ENCODE measurements at regions not wholly inside any gene's neighbourhood (a gene's known extent, or its start where the extent isn't known, plus 50 kb on each side); places are given as distances from the start of the nearest gene placed in this dataset.

GRCh38 chr20:34177052-34177451 lies 64.2 kb upstream of the ASIP start:
- Histone ChIP-seq H4K20me1 (ENCODE audit: control insufficient read depth, insufficient read depth) (no peaks in the 10 kb centered on the region), H3K4me1 (ENCODE audit: control insufficient read depth, insufficient read depth, low read length) (no peaks in the 10 kb centered on the region), H3K4me3 (no peak overlapping the region), H3K36me3 (ENCODE audit: control insufficient read depth in 2 of 2, insufficient read depth in 2 of 2, low read length in 1 of 2) (no peaks in the 10 kb centered on the region), H3K4me2 (ENCODE audit: control insufficient read depth, insufficient read depth) (no peak overlapping the region), H3K27ac (ENCODE audit: control insufficient read depth, insufficient read depth) (no peak overlapping the region), H3K79me2 (ENCODE audit: control insufficient read depth, insufficient read depth, low read length) (no peaks in the 10 kb centered on the region), H3K27me3 (replicated peaks in 1 of 2; ENCODE audit: control insufficient read depth in 2 of 2, insufficient read depth in 2 of 2, low read length in 1 of 2) (no peaks in the 10 kb centered on the region; a peak in 1 of 4 replicates), H2AFZ (ENCODE audit: control insufficient read depth, low read depth, low read length) (no peak overlapping the region), H3K9ac (ENCODE audit: control insufficient read depth, insufficient read depth, low read length) (no peak overlapping the region), H3K9me3 (replicated peaks; ENCODE audit: control insufficient read depth, insufficient read depth, low read length) (no peaks in the 10 kb centered on the region)
- BruUV-seq (replicated peaks) = no TSS peak
- intact Hi-C loops (cut with micrococcal nuclease; ENCODE audit: unreplicated experiment) (no loop called here), in situ Hi-C loops (cut with MboI) (no loop called here)
- POLR2A ChIA-PET = no interaction called here
- no peak for ATAC-seq
- CTCF ChIA-PET = interaction anchor here (0.5 kb wide), 1 partner anchor 82 kb away, joined by 3 read pairs; no protein-coding TSS in a partner anchor
- DNase-seq (ENCODE audit: low read depth, low spot score) = no peak
- RAD21 ChIA-PET (ENCODE audit: unreplicated experiment) = no interaction called here
- SMC1A ChIA-PET (ENCODE audit: uncharacterized antibody, unreplicated experiment) = interaction anchor here (1.3 kb wide), 1 partner anchor 9 kb away, joined by 5 read pairs; no protein-coding TSS in a partner anchor
- no peak for FAIRE-seq
- 29% methylated on average over 3 of the region's 3 CpGs for WGBS (ENCODE audit: insufficient coverage, insufficient replicate concordance, low lambda C conversion rate, missing lambda C conversion rate)
- TF ChIP-seq TBL1XR1 (IDR thresholded peaks at IDR 0.05; ENCODE audit: low read depth, low read length) = no peak
- no peak for TF ChIP-seq SKIL (IDR thresholded peaks at IDR 0.05; ENCODE audit: low read depth, poor library complexity, severe bottlenecking)
- no peak for TF ChIP-seq MTA2 (IDR thresholded peaks at IDR 0.05; ENCODE audit: low read depth)
- TF ChIP-seq POLR2AphosphoS2 (IDR thresholded peaks at IDR 0.05; ENCODE audit: low read depth, low read length) = no peak
- TF ChIP-seq ELK1 (IDR thresholded peaks at IDR 0.05; ENCODE audit: low read depth, low read length) = no peak
- TF ChIP-seq, protein P1, sequence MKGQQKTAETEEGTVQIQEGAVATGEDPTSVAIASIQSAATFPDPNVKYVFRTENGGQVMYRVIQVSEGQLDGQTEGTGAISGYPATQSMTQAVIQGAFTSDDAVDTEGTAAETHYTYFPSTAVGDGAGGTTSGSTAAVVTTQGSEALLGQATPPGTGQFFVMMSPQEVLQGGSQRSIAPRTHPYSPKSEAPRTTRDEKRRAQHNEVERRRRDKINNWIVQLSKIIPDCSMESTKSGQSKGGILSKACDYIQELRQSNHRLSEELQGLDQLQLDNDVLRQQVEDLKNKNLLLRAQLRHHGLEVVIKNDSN (IDR thresholded peaks at IDR 0.05; ENCODE audit: borderline replicate concordance, extremely low read length, insufficient read depth, low read depth, low read length) = no peak
- TF ChIP-seq JUNB (IDR thresholded peaks at IDR 0.05) = no peak
- no peak for TF ChIP-seq TAF1 (IDR thresholded peaks at IDR 0.05; ENCODE audit: borderline replicate concordance, low read depth, low read length)
- no peak for TF ChIP-seq HDGF (IDR thresholded peaks at IDR 0.05)
- no peak for TF ChIP-seq WRNIP1 (IDR thresholded peaks at IDR 0.05; ENCODE audit: borderline replicate concordance, low read depth, low read length)
- TF ChIP-seq, protein P2, sequence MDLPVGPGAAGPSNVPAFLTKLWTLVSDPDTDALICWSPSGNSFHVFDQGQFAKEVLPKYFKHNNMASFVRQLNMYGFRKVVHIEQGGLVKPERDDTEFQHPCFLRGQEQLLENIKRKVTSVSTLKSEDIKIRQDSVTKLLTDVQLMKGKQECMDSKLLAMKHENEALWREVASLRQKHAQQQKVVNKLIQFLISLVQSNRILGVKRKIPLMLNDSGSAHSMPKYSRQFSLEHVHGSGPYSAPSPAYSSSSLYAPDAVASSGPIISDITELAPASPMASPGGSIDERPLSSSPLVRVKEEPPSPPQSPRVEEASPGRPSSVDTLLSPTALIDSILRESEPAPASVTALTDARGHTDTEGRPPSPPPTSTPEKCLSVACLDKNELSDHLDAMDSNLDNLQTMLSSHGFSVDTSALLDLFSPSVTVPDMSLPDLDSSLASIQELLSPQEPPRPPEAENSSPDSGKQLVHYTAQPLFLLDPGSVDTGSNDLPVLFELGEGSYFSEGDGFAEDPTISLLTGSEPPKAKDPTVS (IDR thresholded peaks at IDR 0.05; ENCODE audit: low read depth, low read length) = no peak
- no peak for TF ChIP-seq IRF4 (IDR thresholded peaks at IDR 0.05; ENCODE audit: low read depth, low read length)
- no peak for TF ChIP-seq ZNF274 (IDR thresholded peaks at IDR 0.05; ENCODE audit: insufficient read depth, insufficient read length)
- TF ChIP-seq MYB (IDR thresholded peaks at IDR 0.05; ENCODE audit: borderline replicate concordance, low read depth, low read length) = no peak
- no peak for TF ChIP-seq ZNF217 (IDR thresholded peaks at IDR 0.05)
